HepG2 (cell line): ENCODE measurements at regions not wholly inside any gene's neighbourhood (a gene's known extent, or its start where the extent isn't known, plus 50 kb on each side); places are given as distances from the start of the nearest gene placed in this dataset.

Source experiments
- ATAC-seq: fragments of 200-7000 bp; cut with Tn5 transposase; 3 replicates; pipeline ENCODE4 v1.9.1; 2020; ENCODE audit warnings: mild to moderate bottlenecking, moderate library complexity
- BruUV-seq: library from RNA; stranded (reverse); fragments of 400-500 nt; replicated peaks from 2 replicates; lab custom pipeline; 2021; lab: Mats Ljungman, UMichigan
- CTCF ChIA-PET: fragments of 300-600 bp; formaldehyde crosslinking; extraction: SDS; loops from one replicate; lab custom pipeline; 2021; ENCODE audit warnings: low total read pairs, inconsistent platforms, low intra/inter-chr PET ratio; lab: Yijun Ruan, JAX
- POLR2A ChIA-PET: fragments of 350-600 bp; sonication (Branson Sonifier 250); formaldehyde crosslinking; loops from one replicate; lab custom pipeline; 2020; ENCODE audit warnings: antibody characterized with exemption, inconsistent platforms; lab: Yijun Ruan, JAX
- DNase-seq: peaks from one replicate; pipeline ENCODE4 v3.0.0-alpha.2; 2015; ENCODE audit warnings: low spot score
- FAIRE-seq: peaks from 3 replicates; lab custom pipeline; 2011; peaks lifted over from hg19 to GRCh38; lab: Jason Lieb, UNC
- H2AFZ ChIP-seq: one replicate; pipeline ENCODE4 v1.6.1; 2011; ENCODE audit warnings: low read length, inconsistent platforms
- H3K27ac ChIP-seq: fragments of 300-600 bp; 3 replicates; pipeline ENCODE4 v1.8.0; 2011; ENCODE audit warnings: mixed run types, mild to moderate bottlenecking, mixed read lengths, low read length, inconsistent platforms; ENCODE audit not compliant: insufficient read depth; ENCODE audit errors: extremely low read length
- H3K27me3 ChIP-seq, 2 experiments: fragments of 200-600 bp in 1 of 2; 2 replicates in 1 of 2; 3 replicates in 1 of 2; pipeline versions ENCODE4 v1.6.0 to v1.8.0; 2011; ENCODE audit warnings: low read length in 2 of 2, mild to moderate bottlenecking in 2 of 2, moderate library complexity in 2 of 2, inconsistent platforms in 1 of 2; ENCODE audit not compliant: insufficient read depth in 2 of 2, control insufficient read depth in 1 of 2
- H3K36me3 ChIP-seq, 2 experiments: fragments of 200-600 bp in 1 of 2; replicated peaks in 1 of 2; 2 replicates in 1 of 2; 3 replicates in 1 of 2; pipeline versions ENCODE4 v1.5.1 to v1.8.0; 2011; ENCODE audit warnings: low read length in 2 of 2, inconsistent platforms in 1 of 2; ENCODE audit not compliant: insufficient read depth in 2 of 2, control insufficient read depth in 1 of 2
- H3K4me1 ChIP-seq: 2 replicates; pipeline ENCODE4 v1.5.1; 2012; ENCODE audit warnings: low read length, inconsistent platforms; ENCODE audit not compliant: insufficient read depth
- H3K4me2 ChIP-seq: 2 replicates; pipeline ENCODE4 v1.6.0; 2011; ENCODE audit warnings: low read depth, low read length, inconsistent platforms
- H3K4me3 ChIP-seq, 3 experiments: fragments of 200-600 bp in 1 of 3; sonication (generic), shearing (Covaris generic) in 1 of 3; replicated peaks in 1 of 3; 2 replicates each; pipeline ENCODE4 v1.5.1; 2011 to 2016; ENCODE audit warnings: low read length in 3 of 3, inconsistent platforms in 2 of 3, low read depth in 2 of 3, mild to moderate bottlenecking in 2 of 3, control low read depth in 1 of 3, mixed read lengths in 1 of 3; ENCODE audit not compliant: insufficient read depth in 1 of 3
- H3K79me2 ChIP-seq: one replicate; pipeline ENCODE4 v1.6.1; 2011; ENCODE audit warnings: low read length, inconsistent platforms; ENCODE audit not compliant: insufficient read depth
- H3K9ac ChIP-seq: 2 replicates; pipeline ENCODE4 v1.6.0; 2011; ENCODE audit warnings: mild to moderate bottlenecking, low read depth, low read length, inconsistent platforms; ENCODE audit not compliant: insufficient read depth
- H3K9me3 ChIP-seq: 2 replicates; pipeline ENCODE4 v1.5.1; 2012; ENCODE audit warnings: mild to moderate bottlenecking, low read length
- H4K20me1 ChIP-seq: 2 replicates; pipeline ENCODE4 v1.6.0; 2011; ENCODE audit warnings: inconsistent platforms, mild to moderate bottlenecking, low read length, moderate library complexity; ENCODE audit not compliant: insufficient read depth
- BRD4 ChIP-seq: sonication (generic); formaldehyde crosslinking; IDR thresholded peaks from 2 replicates; pipeline ENCODE4 v1.4.0; 2020; ENCODE audit warnings: missing genetic modification reagents
- HBP1 ChIP-seq: IDR thresholded peaks from 2 replicates; pipeline ENCODE4 v1.6.1; 2016; ENCODE audit warnings: low read depth, control low read depth
- HNRNPLL ChIP-seq: fragments of 200-400 bp; formaldehyde crosslinking; IDR thresholded peaks from 2 replicates; pipeline ENCODE4 v1.6.1; 2017; ENCODE audit warnings: mild to moderate bottlenecking, low read depth, low read length; ENCODE audit not compliant: poor library complexity, severe bottlenecking
- ISX ChIP-seq: sonication (generic); formaldehyde crosslinking; conservative IDR thresholded peaks from 2 replicates; pipeline ENCODE4 v1.5.0; 2020; ENCODE audit warnings: missing genetic modification reagents
- KLF15 ChIP-seq: sonication (generic); formaldehyde crosslinking; IDR thresholded peaks from 2 replicates; pipeline ENCODE4 v1.8.1; 2023; ENCODE audit warnings: borderline replicate concordance, mild to moderate bottlenecking, inconsistent platforms, missing genetic modification reagents, mixed read lengths
- RFX3 ChIP-seq: IDR thresholded peaks from 2 replicates; pipeline ENCODE4 v1.6.1; 2016; ENCODE audit warnings: missing biosample characterization, missing genetic modification reagents
- SP2 ChIP-seq: sonication (generic); formaldehyde crosslinking; IDR thresholded peaks from 2 replicates; pipeline ENCODE4 v1.5.1; 2020; ENCODE audit warnings: mild to moderate bottlenecking, missing genetic modification reagents
- ZC3H13 ChIP-seq: sonication (generic); formaldehyde crosslinking; IDR thresholded peaks from 2 replicates; pipeline ENCODE4 v1.8.1; 2023; ENCODE audit warnings: mild to moderate bottlenecking, missing genetic modification reagents, moderate library complexity
- ZEB1 ChIP-seq: IDR thresholded peaks from 2 replicates; pipeline ENCODE4 v1.6.1; 2012; ENCODE audit warnings: mild to moderate bottlenecking, low read depth, inconsistent platforms; ENCODE audit not compliant: insufficient replicate concordance
- ZNF235 ChIP-seq: sonication (generic); formaldehyde crosslinking; IDR thresholded peaks from 2 replicates; pipeline ENCODE4 v1.8.1; 2023; ENCODE audit warnings: mild to moderate bottlenecking, missing genetic modification reagents, borderline replicate concordance
- ZSCAN5A ChIP-seq: sonication (generic); formaldehyde crosslinking; IDR thresholded peaks from 2 replicates; pipeline ENCODE4 v1.8.0; 2022; ENCODE audit warnings: mild to moderate bottlenecking, missing genetic modification reagents, borderline replicate concordance
- whole genome bisulfite sequencing: methylation state at CpG from one replicate; pipeline ENCODE4 v1.1.6; 2017; ENCODE audit warnings: low lambda C conversion rate; 5-methylcytosine and 5-hydroxymethylcytosine counted together
- in situ Hi-C: cut with HindIII; loops from 2 replicates; pipeline ENCODE4 v1.10.0; 2017; ENCODE audit warnings: low pct_unique_long_range_greater_than_20kb; ENCODE audit not compliant: extremely low pct_ligation_motif_present
- intact Hi-C: fragments of 100-400 bp; cut with micrococcal nuclease; formaldehyde crosslinking; loops from one replicate; pipeline ENCODE4 v1.10.0; 2022; ENCODE audit not compliant: unreplicated experiment

GRCh38 chr1:218025454-218025853 lies 259.6 kb upstream of the RRP15 start:
- ChIA-PET POLR2A (no interaction called here), CTCF (no interaction called here)
- no peak overlapping the region for H2AFZ ChIP-seq
- H3K36me3 ChIP-seq, result no peaks in the 10 kb centered on the region
- ATAC-seq (no peak), DNase-seq (no peak), FAIRE-seq (no peak)
- H3K27me3 ChIP-seq, result no peaks in the 10 kb centered on the region; a peak in 1 of 5 replicates
- intact Hi-C loops (no loop called here), in situ Hi-C loops (no loop called here)
- BruUV-seq, result no TSS peak
- WGBS, result 0% methylated on average over 2 of the region's 2 CpGs
- no peak overlapping the region for H3K4me3 ChIP-seq
- no peaks in the 10 kb centered on the region for H3K9me3 ChIP-seq
- no peak overlapping the region for H3K9ac ChIP-seq
- no peaks in the 10 kb centered on the region for H3K4me1 ChIP-seq
- no peak for TF ChIP-seq ZEB1
- no peak for TF ChIP-seq ZSCAN5A (CRISPR knock-in tag)
- TF ChIP-seq SP2 (CRISPR knock-in tag), result no peak
- TF ChIP-seq ZNF235 (CRISPR knock-in tag), result no peak
- TF ChIP-seq HNRNPLL, result no peak
- no peak for TF ChIP-seq RFX3 (CRISPR knock-in tag)
- TF ChIP-seq ZC3H13 (CRISPR knock-in tag), result no peak
- no peak overlapping the region for H3K4me2 ChIP-seq
- no peaks in the 10 kb centered on the region for H3K79me2 ChIP-seq
- H3K27ac ChIP-seq, result no peak overlapping the region
- no peaks in the 10 kb centered on the region for H4K20me1 ChIP-seq

GRCh38 chr1:218027152-218027551 lies 257.9 kb upstream of the RRP15 start:
- Histone ChIP-seq H3K9ac (no peak overlapping the region), H4K20me1 (no peaks in the 10 kb centered on the region), H3K27ac (no peak overlapping the region), H3K4me3 (no peak overlapping the region), H3K36me3 (no peaks in the 10 kb centered on the region), H3K79me2 (no peaks in the 10 kb centered on the region), H3K27me3 (no peaks in the 10 kb centered on the region; a peak in 1 of 5 replicates), H2AFZ (no peak overlapping the region), H3K9me3 (no peaks in the 10 kb centered on the region), H3K4me2 (no peak overlapping the region), H3K4me1 (no peaks in the 10 kb centered on the region)
- in situ Hi-C loops (no loop called here), intact Hi-C loops (no loop called here)
- ChIA-PET CTCF (no interaction called here), POLR2A (no interaction called here)
- ATAC-seq (no peak), DNase-seq (no peak), FAIRE-seq (no peak)
- BruUV-seq, result no TSS peak
- 10% methylated on average over 5 of the region's 5 CpGs for WGBS
- TF ChIP-seq ISX (CRISPR knock-in tag), result no peak
- no peak for TF ChIP-seq KLF15 (CRISPR knock-in tag)
- TF ChIP-seq BRD4 (CRISPR knock-in tag), result no peak
- TF ChIP-seq HNRNPLL, result no peak
- TF ChIP-seq HBP1 (CRISPR knock-in tag), result no peak
